ENCODE measurements at regions not wholly inside any gene's neighbourhood (a gene's known extent, or its start where the extent isn't known, plus 50 kb on each side); places are given as distances from the start of the nearest gene placed in this dataset.
A peak's percentile ranks its signal among the peaks of the same experiment; 100 is the strongest.
"Not testable (repeated sequence)": the region's sequence is repeated elsewhere in the genome, so short reads cannot be mapped to it uniquely, and the experiment has no call there.

DNA sequence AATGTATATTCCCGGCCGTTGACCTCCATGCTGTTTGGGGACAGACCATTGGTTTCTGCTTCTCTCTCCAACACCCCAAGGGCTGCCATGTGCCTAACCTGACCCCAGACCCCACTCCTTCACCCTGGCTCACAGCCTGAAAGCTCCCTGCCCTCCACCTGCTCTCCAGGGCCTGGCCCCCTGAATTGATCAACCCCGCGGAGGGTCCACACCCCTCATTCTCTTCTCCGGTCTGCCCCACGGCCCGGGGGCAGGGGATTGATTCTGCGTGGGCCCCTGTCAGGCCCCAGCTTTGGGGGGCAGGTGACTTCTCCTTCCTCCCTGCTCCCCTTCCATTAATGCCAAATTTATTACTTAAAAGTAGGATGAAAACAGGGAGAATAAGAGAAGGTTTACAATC is 113.3 kb downstream of the CRLF3 start:
- Histone ChIP-seq H3K4me1 (ENCODE audit: insufficient read depth, low read length, poor library complexity, severe bottlenecking) (peaks cover 25% of the 10 kb centered on the region), H3K79me2 (ENCODE audit: insufficient read depth, low read length) (peaks cover 65% of the 10 kb centered on the region), H3K4me2 (ENCODE audit: low read depth, low read length, poor library complexity, severe bottlenecking) (peak overlapping the region; percentile 85), H4K20me1 (ENCODE audit: insufficient read depth, low read length, poor library complexity, severe bottlenecking) (peaks cover 27% of the 10 kb centered on the region), H3K9ac (ENCODE audit: low read depth, low read length, poor library complexity, severe bottlenecking) (peak overlapping the region; percentile 69), H3K4me3 (ENCODE audit: low read length, poor library complexity, severe bottlenecking) (peak overlapping the region; percentile 98)
- H3K9me2 ChIP-seq (replicated peaks; ENCODE audit: low read depth, low read length); H3K9me3 ChIP-seq (ENCODE audit: insufficient read depth, low read depth, low read length); H3F3A ChIP-seq (ENCODE audit: low read depth); H3K36me3 ChIP-seq (ENCODE audit: insufficient read depth, low read length); H3K27me3 ChIP-seq (ENCODE audit: insufficient read depth, low read length, poor library complexity, severe bottlenecking); H2AFZ ChIP-seq (ENCODE audit: low read length): not testable (repeated sequence)

GRCh38 chr17:30710276-30711088 is 114.0 kb downstream of the CRLF3 start:
- H3K27me3 ChIP-seq (ENCODE audit: insufficient read depth, low read length, poor library complexity, severe bottlenecking); H3K36me3 ChIP-seq (ENCODE audit: insufficient read depth, low read length); H3F3A ChIP-seq (ENCODE audit: low read depth); H3K9me3 ChIP-seq (ENCODE audit: insufficient read depth, low read depth, low read length); H3K9me2 ChIP-seq (replicated peaks; ENCODE audit: low read depth, low read length): not testable (repeated sequence)
- Histone ChIP-seq H3K79me2 (ENCODE audit: insufficient read depth, low read length) (peaks cover 60% of the 10 kb centered on the region), H3K4me1 (ENCODE audit: insufficient read depth, low read length, poor library complexity, severe bottlenecking) (peaks cover 25% of the 10 kb centered on the region), H3K9ac (ENCODE audit: low read depth, low read length, poor library complexity, severe bottlenecking) (peak overlapping the region; percentile 69), H3K4me3 (ENCODE audit: low read length, poor library complexity, severe bottlenecking) (peak overlapping the region; percentile 98), H3K4me2 (ENCODE audit: low read depth, low read length, poor library complexity, severe bottlenecking) (peak overlapping the region; percentile 85), H4K20me1 (ENCODE audit: insufficient read depth, low read length, poor library complexity, severe bottlenecking) (peaks cover 27% of the 10 kb centered on the region), H2AFZ (ENCODE audit: low read length) (0 out of 2 replicates have a peak overlapping the region, but pooled peaks have one; percentile 36)

GRCh38 chr17:30709561-30710275 is 114.8 kb downstream of the CRLF3 start:
- H3K9me3 ChIP-seq (ENCODE audit: insufficient read depth, low read depth, low read length); H3K9me2 ChIP-seq (replicated peaks; ENCODE audit: low read depth, low read length); H3K36me3 ChIP-seq (ENCODE audit: insufficient read depth, low read length); H3K27me3 ChIP-seq (ENCODE audit: insufficient read depth, low read length, poor library complexity, severe bottlenecking); H3F3A ChIP-seq (ENCODE audit: low read depth): not testable (repeated sequence)
- peak overlapping the region; percentile 69 for H3K9ac ChIP-seq (ENCODE audit: low read depth, low read length, poor library complexity, severe bottlenecking)
- peaks cover 26% of the 10 kb centered on the region for H4K20me1 ChIP-seq (ENCODE audit: insufficient read depth, low read length, poor library complexity, severe bottlenecking)
- peak overlapping the region; percentile 85 for H3K4me2 ChIP-seq (ENCODE audit: low read depth, low read length, poor library complexity, severe bottlenecking)
- H3K4me3 ChIP-seq (ENCODE audit: low read length, poor library complexity, severe bottlenecking) = peak overlapping the region; percentile 98
- H3K79me2 ChIP-seq (ENCODE audit: insufficient read depth, low read length) = peaks cover 53% of the 10 kb centered on the region
- H2AFZ ChIP-seq (ENCODE audit: low read length) = peak overlapping the region; percentile 36; the same call in 1 of the 2 replicates
- H3K4me1 ChIP-seq (ENCODE audit: insufficient read depth, low read length, poor library complexity, severe bottlenecking) = peaks cover 25% of the 10 kb centered on the region

- not testable (repeated sequence) for H3K36me3 ChIP-seq (ENCODE audit: insufficient read depth, low read length); H2AFZ ChIP-seq (ENCODE audit: low read length); H3K9me3 ChIP-seq (ENCODE audit: insufficient read depth, low read depth, low read length); H3K4me2 ChIP-seq (ENCODE audit: low read depth, low read length, poor library complexity, severe bottlenecking); H3F3A ChIP-seq (ENCODE audit: low read depth); H3K9me2 ChIP-seq (replicated peaks; ENCODE audit: low read depth, low read length); H3K27me3 ChIP-seq (ENCODE audit: insufficient read depth, low read length, poor library complexity, severe bottlenecking)
- H4K20me1 ChIP-seq (ENCODE audit: insufficient read depth, low read length, poor library complexity, severe bottlenecking) = peaks cover 20% of the 10 kb centered on the region
- H3K4me3 ChIP-seq (ENCODE audit: low read length, poor library complexity, severe bottlenecking) = peak overlapping the region; percentile 98
- H3K9ac ChIP-seq (ENCODE audit: low read depth, low read length, poor library complexity, severe bottlenecking) = peak overlapping the region; percentile 69
- H3K4me1 ChIP-seq (ENCODE audit: insufficient read depth, low read length, poor library complexity, severe bottlenecking) = peaks cover 25% of the 10 kb centered on the region
- peaks cover 46% of the 10 kb centered on the region for H3K79me2 ChIP-seq (ENCODE audit: insufficient read depth, low read length)
These were observed 115.4 kb downstream of the CRLF3 start for GRCh38 chr17:30709096-30709495.

GRCh38 chr17:30708241-30709078 is 116.0 kb downstream of the CRLF3 start:
- H3K36me3 ChIP-seq (ENCODE audit: insufficient read depth, low read length); H3K9me2 ChIP-seq (replicated peaks; ENCODE audit: low read depth, low read length); H3K9me3 ChIP-seq (ENCODE audit: insufficient read depth, low read depth, low read length); H3F3A ChIP-seq (ENCODE audit: low read depth); H3K27me3 ChIP-seq (ENCODE audit: insufficient read depth, low read length, poor library complexity, severe bottlenecking): not testable (repeated sequence)
- peak overlapping the region; percentile 100 for H2AFZ ChIP-seq (ENCODE audit: low read length)
- peak overlapping the region; percentile 98 for H3K4me3 ChIP-seq (ENCODE audit: low read length, poor library complexity, severe bottlenecking)
- peaks cover 40% of the 10 kb centered on the region for H3K79me2 ChIP-seq (ENCODE audit: insufficient read depth, low read length)
- peak overlapping the region; percentile 68 for H3K4me2 ChIP-seq (ENCODE audit: low read depth, low read length, poor library complexity, severe bottlenecking)
- H3K4me1 ChIP-seq (ENCODE audit: insufficient read depth, low read length, poor library complexity, severe bottlenecking) = peaks cover 25% of the 10 kb centered on the region
- peak overlapping the region; percentile 79 for H3K9ac ChIP-seq (ENCODE audit: low read depth, low read length, poor library complexity, severe bottlenecking)
- H4K20me1 ChIP-seq (ENCODE audit: insufficient read depth, low read length, poor library complexity, severe bottlenecking) = peaks cover 19% of the 10 kb centered on the region

GRCh38 chr17:30707724-30708240 is 116.7 kb downstream of the CRLF3 start:
- peak overlapping the region; percentile 68 for H3K4me2 ChIP-seq (ENCODE audit: low read depth, low read length, poor library complexity, severe bottlenecking)
- H3K9me3 ChIP-seq (ENCODE audit: insufficient read depth, low read depth, low read length); H3F3A ChIP-seq (ENCODE audit: low read depth); H3K9me2 ChIP-seq (replicated peaks; ENCODE audit: low read depth, low read length); H3K27me3 ChIP-seq (ENCODE audit: insufficient read depth, low read length, poor library complexity, severe bottlenecking); H3K36me3 ChIP-seq (ENCODE audit: insufficient read depth, low read length): not testable (repeated sequence)
- H3K4me1 ChIP-seq (ENCODE audit: insufficient read depth, low read length, poor library complexity, severe bottlenecking) = peaks cover 25% of the 10 kb centered on the region
- H3K9ac ChIP-seq (ENCODE audit: low read depth, low read length, poor library complexity, severe bottlenecking) = peak overlapping the region; percentile 79
- peak overlapping the region; percentile 100 for H2AFZ ChIP-seq (ENCODE audit: low read length)
- H4K20me1 ChIP-seq (ENCODE audit: insufficient read depth, low read length, poor library complexity, severe bottlenecking) = peaks cover 19% of the 10 kb centered on the region
- H3K79me2 ChIP-seq (ENCODE audit: insufficient read depth, low read length) = peaks cover 33% of the 10 kb centered on the region
- H3K4me3 ChIP-seq (ENCODE audit: low read length, poor library complexity, severe bottlenecking) = peak overlapping the region; percentile 98

Data from Loucy (cell line).